Esophagus mucosa (tissue), 1 donor: ENCODE measurements at regions not wholly inside any gene's neighbourhood (a gene's known extent, or its start where the extent isn't known, plus 50 kb on each side); places are given as distances from the start of the nearest gene placed in this dataset.
A peak's percentile ranks its signal among the peaks of the same experiment; 100 is the strongest.
"Not testable (repeated sequence)": the region's sequence is repeated elsewhere in the genome, so short reads cannot be mapped to it uniquely, and the experiment has no call there.

ENCODE experiments used
- ATAC-seq: fragments of 200-7000 bp; cut with Tn5 transposase; one replicate; pipeline ENCODE4 v1.9.1; 2020
- donor health status: DM: yes; HTN: yes; CAD: no.

DNA sequence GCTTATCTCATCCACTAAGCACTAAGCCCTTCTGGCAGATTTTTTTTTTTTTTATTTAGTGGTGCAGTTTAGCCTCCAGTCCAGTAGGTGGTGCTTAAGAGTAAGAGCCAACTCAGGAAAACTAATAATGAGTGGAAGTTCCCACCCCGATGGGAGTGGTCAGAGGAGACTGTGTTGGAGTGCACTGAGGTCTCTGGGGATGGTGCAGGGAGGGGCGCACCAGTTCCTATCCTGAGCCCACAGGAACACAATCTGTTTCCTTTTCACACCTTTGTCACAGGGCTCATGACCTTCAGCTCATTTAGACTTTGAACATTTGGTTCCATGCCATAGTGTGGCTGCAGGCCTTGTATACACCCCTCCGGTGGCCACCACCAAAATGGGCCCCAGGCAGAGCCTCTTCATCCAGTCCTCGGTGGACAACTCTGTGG, 367.4 kb downstream of the SPRY2 start:
- peak; percentile 60 for ATAC-seq

DNA sequence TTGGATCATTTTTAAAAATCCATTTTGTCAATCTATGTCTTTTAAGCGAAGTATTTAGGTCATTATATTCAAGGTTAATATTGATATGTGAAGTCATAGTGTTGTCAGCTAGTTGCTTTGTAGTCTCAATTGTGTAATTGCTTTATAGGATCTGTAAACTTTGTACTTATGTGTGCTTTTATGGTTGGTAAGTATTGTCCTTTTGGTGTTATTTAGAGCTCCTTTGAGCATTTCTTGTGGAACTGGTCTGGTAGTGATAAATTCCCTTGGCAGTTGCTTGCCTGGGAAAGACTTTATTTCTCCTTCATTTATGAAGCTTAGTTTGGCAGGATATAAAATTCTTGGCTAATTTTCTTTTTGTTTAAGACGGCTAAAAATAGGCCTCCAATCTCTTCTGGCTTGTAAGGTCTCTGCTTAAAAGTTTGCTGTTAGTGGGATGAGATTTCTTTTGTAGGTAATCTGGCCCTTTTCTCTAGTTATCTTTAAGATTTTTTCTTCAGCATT, 368.8 kb downstream of the SPRY2 start:
- no peak for ATAC-seq

DNA sequence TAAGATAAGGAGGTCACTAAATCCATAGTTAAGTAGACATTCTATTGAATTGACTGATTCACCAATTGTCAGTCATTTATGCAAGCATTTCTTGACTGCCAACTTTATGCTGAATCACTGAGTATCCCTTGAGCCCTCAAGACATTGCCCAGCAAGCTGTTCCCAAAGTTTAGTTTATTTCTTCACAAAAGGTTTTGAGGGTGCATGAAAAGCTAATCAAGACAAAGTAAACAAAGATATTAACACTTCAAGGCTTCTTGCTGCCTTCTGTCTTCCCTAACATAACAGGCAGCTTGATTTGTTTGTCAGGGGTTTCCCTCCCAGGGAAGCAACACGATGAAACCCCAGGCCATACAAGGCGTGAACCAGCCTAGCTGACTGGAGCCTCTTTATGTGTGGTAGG, 374.4 kb downstream of the SPRY2 start:
- ATAC-seq, result peak; percentile 66

DNA sequence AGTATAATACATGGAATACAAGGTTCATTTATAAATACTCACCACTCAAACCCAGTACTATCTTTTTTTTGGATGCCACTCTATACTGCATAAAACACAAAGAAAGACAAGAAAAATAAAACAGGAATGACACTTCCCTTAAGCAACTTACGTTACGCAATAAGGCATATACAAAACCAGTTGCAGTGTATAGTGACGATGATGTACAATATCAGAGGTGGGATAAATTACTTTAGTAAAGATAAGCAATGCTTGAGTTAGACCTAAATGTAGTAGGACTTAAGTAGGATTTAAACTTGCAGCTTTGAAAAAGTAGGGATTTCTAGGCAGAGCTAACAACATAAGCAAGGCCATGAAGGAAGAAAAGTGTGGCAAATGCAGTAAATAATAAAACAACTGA, 374.9 kb downstream of the SPRY2 start:
- peak; percentile 38 for ATAC-seq

DNA sequence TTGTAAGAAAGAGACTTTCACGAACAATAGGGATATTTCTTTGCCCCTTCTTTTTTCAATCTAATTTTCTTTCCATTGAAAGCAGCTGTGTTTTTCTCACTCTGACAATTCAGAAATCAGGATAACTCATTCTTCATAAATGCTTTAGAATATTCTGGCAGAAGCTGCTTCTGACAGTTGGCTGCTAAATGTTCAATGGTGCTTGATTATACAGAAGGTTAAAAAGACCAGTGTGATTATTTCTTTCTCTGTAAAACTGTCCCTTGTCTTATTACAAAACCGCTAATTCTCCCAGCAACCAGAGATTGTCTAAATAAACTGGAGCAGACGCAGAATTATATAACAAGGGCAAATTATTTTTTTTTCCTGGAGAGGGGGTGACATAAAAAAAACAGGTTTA, 394.4 kb downstream of the SPRY2 start:
- ATAC-seq, result no peak

DNA sequence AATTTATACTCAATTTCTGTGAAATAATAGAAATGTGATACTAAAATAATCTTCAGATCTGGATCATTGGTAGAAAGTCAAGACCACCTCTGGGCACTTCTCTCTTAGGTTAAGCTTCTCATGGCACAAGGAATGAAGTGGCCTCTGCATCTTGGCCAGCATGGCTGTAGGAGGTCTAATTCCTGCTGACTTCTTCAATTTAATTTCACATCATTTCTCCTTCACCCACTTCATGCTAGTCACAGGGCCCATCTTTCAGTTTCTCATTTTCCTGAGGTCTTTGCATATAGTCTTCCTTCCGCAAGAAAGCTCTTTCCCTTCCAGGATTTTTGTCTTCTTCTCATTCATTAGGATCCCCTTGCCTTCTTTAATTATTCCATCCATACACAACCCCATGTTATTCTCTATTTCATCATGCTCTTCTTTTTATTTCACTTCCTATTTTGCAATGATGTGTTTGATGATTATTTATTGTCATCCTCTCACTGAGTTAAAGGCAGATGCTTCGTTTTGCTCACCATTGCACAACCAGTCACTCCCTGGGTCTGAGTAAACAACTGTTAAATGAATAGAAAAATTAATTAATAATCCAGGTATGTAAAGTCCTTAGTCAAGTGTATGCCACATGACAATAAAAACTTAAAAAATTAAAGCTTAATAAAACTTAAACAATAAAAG, 397.4 kb downstream of the SPRY2 start:
- ATAC-seq, result no peak

DNA sequence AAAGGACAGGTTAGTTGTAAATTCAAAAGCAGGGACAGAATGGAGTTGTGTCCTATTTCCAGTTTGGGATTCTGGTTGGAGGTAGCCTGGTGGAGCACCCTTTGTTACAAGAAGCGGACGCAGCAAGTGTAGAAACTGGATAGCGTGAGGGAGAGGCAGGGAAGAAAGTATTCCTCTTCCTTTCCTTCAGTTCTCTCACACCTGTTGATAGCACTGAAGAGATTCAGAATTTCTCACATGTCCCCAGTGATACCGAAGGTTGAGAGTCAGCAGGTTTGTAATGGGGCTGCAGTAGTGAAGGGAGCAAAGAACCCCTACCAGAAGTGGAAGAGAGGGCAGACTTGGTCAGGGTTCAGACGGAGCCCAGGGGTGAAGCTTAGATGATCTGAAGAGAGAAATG, 399.2 kb downstream of the SPRY2 start:
- no peak for ATAC-seq

DNA sequence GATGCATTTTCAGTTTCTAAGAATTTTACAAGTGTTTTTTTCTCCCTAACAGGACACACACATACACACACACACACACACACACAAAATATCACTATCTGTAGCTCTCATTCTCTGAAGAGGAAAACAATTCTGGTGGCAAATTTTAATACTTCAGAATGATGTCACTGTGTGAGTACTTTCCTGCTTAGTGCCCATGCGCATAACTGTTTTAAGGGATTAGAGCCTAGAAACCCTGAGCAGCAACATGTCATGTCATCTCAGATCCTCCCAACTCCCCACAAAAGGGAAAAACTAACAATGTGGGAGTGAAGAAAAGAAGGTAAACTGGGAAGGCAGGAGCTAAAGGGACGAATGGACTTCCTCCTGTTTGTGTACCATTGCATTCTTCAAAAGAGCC, 401.2 kb downstream of the SPRY2 start:
- no peak for ATAC-seq

DNA sequence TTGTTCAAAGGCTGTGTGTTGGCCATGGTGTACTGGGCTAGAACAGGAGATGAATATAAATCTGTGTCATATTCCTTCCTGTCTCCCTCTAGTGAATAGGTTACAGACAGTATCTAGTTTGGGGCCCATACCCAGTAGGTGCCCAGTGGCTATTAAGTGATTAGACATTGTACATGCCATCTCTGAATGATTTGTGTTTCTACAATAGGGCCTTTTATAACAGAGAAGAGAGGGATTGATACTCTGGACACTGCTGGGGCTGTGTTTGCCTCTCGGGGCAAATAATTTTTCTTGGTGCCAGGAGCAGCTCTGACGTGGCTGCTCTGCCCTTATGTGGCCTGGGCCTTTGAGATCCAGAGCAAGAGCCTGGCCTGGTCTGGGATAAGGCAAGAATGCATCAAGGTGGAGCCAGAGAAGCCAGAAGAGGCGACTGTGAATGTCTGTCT, 403.1 kb downstream of the SPRY2 start:
- no peak for ATAC-seq

DNA sequence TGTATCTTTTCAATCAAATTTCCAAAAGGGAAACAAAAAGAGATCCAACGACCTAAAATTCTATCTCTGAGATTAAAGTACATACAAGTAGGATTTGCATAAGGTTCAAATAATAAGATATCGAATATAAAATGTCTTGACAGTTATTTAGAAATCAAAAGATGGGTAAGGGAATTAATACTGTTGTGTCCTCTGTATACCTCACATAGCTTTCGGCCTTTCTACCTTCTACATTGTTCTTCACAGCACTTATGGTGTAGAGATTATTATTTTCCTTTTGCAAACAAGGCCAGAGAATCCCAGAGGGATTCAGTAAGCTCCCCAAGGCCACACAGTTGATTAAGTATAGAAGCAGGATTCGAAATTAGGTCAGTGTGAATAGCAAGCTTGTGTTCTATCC, 403.6 kb downstream of the SPRY2 start:
- ATAC-seq, result no peak

DNA sequence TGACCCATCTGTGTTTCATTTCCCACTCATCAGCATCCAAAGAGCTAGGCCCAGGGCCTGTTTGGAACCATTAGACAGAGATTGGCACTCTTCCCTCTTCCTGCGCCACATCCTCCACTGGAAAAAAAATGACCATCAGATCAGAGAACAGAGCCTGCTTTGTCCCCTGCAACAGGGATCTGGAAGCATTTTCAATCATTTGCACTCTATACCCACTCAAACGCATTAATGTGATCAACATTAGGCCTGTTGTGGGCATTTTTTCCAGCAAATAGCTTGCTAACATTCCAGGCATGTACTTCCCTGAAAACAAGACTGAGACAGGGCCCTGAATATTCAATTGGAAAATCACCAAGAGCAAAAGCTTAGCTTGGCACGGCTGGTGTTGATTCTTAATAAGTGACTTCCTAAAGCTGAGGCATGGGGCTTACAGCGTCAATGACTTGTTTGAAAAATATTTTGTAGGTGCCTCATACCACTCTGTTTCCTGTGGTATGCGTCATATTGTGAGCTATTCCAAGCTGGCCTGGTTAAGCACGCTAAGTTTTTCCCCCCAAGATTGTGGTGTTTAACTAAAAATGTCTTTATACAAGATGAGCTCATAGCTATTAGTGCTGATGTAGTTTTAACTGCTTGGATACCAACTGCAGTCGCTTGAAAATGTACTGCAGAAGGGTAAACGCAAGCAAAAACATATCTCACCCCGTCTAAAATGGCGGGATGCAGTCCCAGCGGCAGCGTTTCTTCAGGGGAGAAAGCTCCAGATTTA, 404.4 kb downstream of the SPRY2 start:
- ATAC-seq, result peak; percentile 87

DNA sequence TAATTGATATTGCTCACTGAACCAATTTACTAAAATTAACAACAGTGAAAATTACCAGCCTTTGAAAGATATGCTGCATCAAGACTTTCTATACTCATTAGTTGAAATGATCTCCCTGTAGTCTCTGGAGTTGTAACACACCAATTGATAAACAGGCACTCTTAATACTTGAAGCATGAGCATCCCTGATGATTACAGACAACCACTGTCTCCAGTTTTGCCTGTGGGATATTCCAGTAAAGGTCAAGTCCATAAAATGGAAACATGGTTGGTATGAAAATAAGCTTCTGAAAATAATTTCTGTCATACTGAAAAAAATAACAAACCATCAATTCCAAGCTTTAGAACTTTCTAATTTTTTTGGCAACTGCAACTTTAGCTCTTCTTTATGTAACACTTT, 405.8 kb downstream of the SPRY2 start:
- no peak for ATAC-seq

DNA sequence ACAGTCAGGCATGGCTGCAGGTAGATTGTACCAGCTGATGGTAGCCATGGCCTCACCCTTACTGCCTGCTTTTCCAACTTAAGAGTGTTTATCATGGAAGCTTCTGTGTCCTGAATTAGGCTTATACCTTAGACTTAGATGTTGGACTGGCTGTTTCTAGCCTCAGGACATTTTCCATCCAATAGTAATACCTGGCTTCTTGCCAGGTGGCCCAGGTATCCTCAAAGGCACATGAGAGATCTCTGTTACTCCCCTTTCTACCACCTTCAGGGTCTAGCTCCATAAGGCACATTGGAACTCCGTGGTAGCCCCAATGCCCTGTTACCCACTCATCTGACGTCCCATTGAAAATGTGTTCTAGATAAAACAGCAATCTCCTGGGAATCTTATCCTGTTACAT, 407.5 kb downstream of the SPRY2 start:
- no peak for ATAC-seq

DNA sequence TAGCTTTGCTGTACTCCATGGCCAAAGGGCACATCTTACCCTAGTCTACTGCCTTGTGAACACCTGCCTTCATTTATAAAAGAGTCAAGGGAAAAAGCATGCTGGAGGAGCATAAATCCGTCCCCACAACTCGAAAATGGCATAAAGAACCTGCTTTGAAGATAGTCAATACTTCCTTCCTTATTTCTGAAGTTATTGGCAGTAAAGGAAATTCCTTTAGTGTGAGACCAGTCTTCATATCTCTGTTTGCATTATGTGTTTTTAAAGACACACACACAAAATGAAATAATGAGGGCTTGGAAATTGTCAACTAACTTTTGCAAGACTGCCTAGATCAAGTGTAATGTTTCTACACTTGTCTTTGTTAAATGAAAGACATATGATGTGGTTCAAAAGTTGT, 408.4 kb downstream of the SPRY2 start:
- no peak for ATAC-seq

DNA sequence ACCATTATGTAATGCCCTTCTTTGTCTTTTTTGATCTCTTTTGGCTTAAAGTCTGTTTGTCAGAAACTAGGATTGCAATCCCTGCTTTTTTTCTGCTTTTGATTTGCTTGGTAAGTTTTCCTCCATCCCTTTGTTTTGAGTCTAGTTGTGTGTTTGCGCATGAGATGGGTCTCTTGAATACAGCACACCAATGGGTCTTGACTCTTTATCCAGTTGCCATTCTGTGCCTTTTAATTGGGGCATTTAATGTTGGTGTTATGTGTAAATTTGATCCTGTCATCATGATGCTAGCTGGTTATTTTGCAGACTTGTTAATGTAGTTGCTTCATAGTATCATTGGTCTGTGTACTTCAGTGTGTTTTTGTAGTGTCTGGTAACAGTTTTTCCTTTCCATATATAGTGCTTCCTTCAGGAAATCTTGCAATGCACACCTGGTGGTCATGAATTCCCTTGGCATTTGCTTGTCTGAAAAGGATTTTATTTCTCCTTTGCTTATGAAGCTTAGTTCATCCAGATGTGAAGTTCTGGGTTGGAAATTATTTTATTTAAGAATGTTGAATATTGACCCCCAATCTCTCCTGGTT, 416.9 kb downstream of the SPRY2 start:
- ATAC-seq, result not testable (repeated sequence)

DNA sequence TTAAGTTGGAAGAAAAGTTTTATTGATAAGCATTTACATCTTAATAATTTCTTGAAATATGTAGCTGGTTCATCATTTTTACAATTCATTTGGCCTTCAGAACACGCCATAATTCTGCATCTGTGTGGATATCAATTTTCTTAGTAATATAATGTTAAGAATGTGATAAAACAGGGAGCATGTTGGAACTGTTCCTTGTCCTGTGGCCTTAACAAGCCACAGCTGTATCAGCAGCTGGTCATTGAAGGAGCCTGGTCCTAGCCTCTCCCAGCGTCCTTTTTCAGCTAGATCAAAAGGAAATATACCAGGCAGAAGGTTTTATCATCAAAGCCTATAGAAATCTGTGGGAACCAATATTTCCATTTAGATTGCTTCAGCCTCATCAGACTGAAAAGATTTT, 421.8 kb downstream of the SPRY2 start:
- ATAC-seq, result no peak

DNA sequence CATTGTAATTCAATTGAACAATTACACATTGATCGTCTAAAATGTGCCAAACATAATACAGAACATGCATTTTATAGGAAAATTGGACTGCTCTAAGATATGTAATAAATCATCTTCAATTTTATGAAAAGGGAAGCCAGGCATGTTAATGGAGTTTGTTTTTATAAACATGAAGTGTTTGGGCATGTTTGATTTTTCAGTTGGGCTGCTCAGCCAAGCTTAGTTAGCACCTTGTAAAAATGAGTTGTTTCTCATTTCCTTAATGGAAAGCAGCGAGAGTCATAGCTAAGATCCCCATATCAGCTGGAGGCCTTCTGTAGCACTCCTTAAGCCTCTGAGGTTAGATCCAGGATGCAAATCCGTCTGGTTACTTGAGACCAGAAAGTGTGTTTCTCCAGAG, 422.3 kb downstream of the SPRY2 start:
- ATAC-seq, result peak; percentile 49

DNA sequence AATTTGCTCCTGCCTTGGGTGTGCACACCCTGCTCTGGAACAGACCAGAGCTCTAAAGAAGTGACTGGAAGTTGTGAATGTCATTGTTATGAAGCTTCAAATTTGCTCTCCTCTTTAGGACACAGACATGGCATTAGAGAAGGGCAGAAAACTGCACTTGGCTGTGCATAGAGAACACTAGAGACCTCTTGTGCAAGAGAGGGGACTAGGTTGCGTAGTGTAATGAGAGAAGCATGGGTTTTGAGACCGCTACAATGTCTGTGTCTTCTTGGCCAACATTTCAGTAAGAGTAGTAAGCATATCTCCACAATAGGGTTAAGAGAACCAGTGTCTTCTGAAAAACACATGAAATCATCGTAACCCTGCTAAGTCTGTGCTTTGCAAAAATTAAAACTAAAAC, 423.3 kb downstream of the SPRY2 start:
- no peak for ATAC-seq

DNA sequence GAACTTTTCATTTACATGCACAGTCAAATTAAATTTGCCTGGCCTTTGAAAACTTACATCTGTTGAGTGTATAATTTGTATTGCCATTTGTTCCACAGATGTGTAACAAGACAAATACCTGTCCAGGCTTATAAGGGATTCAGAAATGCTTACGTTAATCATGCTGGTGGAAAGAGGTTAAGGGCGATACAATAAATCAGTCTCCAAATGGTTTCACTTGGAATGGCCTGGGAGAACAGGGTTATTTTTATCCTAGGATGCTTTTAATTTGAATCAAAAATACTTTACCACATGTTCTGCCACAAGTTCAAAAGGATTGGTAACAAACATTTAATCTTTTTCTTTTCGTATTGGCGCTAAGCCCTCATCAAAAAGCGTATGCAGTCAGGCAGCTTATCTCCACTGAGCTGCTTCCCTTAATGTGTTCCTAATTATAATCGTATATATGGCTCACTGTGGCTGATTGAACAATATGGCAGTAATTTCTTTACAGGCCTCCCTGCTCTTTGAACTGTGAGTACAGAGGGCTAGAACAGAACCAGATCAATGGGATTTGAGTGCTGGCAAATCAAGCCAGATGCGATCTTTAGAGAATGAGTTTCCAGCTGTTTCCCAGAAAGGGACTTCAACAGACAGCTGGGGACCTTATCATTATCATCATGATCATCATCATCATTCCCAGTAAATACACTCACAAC, 425.7 kb downstream of the SPRY2 start:
- no peak for ATAC-seq

DNA sequence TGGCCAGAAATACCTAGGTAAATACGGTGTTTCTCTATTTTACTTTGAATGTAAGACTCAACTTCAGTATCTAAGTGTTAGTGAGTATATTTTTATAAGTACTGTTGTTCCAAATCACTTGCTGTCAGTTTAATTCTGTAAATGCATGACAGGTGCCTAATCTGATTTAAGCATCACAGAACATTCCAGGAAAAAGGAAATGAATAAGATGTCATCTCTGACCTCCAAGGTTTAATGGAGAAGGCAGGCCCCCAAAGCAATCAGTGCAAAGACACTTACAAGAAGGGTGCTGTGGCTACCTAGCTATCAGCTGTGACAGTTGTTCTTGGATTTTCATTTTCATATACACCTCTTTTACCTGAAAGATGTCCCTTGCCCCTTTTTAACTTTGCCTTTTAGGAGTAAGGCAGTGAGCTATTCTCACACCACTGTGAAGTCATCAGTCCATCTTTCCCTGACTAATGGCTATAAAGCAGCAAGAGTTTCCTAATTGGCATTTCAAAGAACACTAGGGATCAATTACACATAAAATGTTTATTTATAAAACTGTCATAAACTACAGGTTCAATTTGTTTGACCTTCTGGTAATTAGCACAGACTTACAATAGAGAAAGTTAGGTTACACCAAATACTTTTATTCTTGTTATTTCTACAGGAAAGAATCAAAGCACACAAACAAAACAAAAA, 427.6 kb downstream of the SPRY2 start:
- ATAC-seq, result no peak

DNA sequence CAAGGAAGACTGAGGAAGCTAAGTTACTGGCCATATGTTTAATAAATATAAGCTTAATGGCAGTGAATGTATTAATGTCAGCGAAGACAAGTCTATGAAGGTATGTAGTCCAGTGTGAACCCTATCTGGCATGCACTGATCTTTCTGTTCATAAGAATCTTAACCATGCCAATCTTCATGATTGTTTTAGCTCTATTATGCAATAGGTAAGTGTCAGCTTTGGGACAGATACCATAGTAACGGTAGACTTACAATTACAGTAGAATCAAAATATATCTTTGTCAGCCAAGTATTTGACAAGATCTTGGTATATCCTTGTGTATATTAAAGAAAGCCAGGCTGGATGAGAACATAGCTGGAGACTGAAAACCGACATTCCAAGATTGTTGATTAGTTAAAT, 428.5 kb downstream of the SPRY2 start:
- no peak for ATAC-seq

DNA sequence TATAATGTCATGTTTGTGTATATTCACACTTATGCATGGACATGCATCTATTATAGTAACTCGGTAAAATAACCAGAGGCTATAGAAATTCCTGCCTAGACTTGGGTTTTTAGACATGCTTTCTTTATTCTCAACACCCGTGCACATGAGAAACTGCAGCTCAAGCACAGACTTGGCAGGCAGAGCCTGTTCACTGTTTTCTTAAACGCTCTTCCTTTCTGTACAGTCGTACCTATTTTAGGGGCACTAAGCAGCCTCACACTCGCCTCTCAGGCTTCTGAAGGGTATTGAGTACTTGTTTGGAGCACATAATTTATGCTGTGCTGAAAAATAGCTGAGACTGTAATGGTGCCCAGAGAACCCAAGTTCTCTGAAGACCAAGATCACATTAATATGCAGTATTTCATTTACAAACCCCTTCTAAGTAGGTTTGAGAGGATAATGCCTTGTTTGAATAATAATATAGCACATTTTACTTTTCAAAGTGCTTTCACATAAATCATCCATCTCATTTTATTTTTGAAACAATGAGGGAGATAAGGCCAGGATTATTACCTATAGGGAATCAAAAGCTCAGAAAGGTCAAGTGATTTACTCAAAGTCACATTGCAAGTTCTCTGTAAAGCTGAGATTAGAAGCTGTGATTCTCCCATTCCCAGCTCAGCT, 429.9 kb downstream of the SPRY2 start:
- peak; percentile 10 for ATAC-seq
